ENCODE measurements at regions not wholly inside any gene's neighbourhood (a gene's known extent, or its start where the extent isn't known, plus 50 kb on each side); places are given as distances from the start of the nearest gene placed in this dataset.
"Not testable (repeated sequence)": the region's sequence is repeated elsewhere in the genome, so short reads cannot be mapped to it uniquely, and the experiment has no call there.

DNA sequence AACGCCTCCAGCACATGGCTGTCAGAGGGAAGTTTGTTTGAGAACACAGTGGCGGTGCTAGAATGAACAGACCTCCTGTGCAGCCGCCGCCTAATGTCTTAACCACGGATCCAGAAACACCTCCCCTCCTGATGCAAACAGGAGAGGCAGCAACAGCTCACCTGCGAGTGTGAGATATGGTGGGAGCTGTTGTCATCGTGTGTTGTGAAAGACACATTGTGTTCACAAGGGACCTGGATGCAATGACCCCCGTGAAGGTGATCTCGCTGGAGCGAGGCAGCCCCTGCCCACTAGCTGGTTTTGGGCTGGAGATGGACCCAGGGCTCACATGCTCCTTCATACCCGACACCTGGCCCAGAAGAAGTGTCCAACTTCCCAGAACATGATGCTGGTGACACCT lies 315.3 kb upstream of the C1orf174 start:
- no peak for DNase-seq (ENCODE audit: low read depth in 2 of 2)

DNA sequence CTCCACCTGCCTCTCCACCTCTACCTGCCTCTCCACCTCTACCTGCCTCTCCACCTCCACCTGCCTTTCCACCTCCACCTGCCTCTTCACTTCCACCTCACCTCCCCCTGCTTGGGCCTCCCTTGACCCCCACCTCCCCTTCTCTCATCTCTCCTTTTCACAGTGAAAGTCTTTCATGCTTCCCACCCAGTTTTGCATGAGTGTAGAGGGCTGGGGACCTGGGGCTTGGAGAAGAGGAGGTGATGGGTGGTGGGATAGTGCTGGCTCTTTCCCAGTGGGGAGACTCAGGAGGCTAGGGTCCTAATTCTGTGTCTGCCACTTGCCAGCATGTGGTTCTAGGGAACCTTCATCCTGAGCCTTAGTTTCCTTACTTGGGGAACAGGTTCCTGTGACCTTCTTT lies 316.2 kb upstream of the C1orf174 start:
- no peak for DNase-seq (ENCODE audit: low read depth in 2 of 2)

DNA sequence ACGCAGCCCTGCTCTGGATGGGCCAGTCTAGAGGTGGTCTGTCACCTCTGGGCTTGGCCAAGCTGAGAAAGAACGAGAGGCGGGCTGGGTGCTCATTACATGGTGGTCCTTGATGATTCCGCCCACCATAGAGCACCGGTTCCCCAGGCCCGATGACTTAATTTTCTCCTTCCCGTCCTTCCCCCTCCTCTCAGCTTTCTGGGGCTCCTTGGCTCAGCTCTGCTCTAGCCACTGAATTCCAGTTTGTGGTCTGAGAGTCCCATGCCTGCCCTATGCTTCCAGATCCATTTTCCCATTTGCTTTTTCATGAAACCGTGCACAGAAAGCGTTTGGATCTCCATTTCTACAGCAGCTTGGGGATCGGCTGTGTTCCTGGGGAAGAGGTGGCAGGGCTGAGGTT lies 318.5 kb upstream of the C1orf174 start:
- DNase-seq (ENCODE audit: low read depth in 2 of 2), result no peak

DNA sequence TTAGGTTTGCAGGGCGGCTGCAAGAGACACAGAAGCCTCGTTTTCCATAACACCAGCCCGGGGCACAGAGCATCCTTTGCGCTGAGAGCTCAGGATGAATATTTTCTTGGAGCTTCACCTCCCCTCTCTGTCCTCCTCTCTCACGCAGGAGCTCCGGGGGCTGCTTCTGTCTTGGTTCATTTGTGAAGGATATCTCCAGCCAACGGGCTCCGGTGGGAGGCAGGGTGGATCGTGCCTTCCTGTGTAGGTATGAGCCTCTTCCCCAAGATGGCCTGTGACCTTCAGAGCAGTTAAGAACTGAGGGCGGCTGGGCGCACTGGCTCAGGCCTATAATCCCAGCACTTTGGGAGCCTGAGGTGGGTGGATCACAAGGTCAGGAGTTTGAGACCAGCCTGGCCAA lies 319.0 kb upstream of the C1orf174 start:
- no peak for DNase-seq (ENCODE audit: low read depth in 2 of 2)

DNA sequence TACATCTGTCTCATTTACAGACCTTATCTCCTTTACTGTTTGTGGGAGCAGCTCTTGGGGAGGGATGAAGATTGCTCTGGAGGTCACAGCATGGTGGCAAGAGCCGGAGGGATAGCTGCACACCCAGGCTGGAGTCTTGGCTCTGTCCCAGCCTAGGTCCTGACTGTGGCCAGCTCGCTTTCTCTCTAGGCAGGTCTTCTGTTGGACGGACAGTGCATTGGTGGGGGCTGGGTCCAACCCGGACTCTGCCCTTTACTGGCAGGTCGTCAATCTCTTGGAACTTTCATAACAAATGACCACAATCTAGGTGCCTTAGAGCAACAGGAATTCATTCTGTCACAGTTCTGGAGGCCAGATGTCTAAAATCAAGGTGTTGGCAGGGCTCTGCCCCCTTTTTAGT lies 319.8 kb upstream of the C1orf174 start:
- no peak for DNase-seq (ENCODE audit: low read depth in 2 of 2)

DNA sequence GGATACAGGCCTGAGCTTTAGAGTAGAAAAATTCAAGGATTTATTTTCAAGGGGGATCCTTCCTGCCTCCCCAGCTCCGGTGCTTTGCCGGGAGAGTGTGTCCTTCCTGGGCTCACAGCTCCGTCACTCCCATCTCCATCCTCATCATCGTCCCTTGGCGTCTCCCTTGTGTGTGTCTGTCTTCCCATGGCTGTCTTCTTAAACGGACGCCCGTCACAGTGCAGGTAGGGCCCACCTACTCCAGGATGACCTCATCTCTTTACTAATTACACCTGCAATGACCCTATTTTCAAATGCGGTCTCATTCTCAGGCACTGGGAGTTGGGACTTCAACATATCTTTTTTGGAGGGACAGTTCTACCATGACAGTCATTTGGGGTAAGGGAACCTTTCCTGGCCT lies 320.3 kb upstream of the C1orf174 start:
- DNase-seq (ENCODE audit: low read depth in 2 of 2), result no peak

DNA sequence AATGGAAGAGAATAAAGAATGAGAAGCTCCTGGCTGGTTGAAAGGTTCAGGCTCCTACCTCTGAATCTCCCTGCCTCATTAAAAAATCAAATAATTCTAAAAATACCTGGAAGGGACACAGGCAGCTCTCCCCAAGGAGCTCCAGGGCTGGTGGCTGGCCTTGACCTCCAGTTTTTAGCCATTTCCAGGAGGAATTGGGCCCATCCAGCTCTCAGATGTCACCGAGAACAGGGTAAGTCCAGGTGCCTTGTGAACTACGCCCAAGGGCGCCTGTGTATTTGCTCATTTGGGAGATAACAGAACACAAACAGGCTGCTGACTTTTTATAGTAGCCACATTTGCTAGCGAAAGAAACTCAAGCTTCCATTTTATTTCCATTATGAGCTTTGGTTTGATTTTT lies 321.0 kb upstream of the C1orf174 start:
- DNase-seq (ENCODE audit: low read depth in 2 of 2), result no peak

DNA sequence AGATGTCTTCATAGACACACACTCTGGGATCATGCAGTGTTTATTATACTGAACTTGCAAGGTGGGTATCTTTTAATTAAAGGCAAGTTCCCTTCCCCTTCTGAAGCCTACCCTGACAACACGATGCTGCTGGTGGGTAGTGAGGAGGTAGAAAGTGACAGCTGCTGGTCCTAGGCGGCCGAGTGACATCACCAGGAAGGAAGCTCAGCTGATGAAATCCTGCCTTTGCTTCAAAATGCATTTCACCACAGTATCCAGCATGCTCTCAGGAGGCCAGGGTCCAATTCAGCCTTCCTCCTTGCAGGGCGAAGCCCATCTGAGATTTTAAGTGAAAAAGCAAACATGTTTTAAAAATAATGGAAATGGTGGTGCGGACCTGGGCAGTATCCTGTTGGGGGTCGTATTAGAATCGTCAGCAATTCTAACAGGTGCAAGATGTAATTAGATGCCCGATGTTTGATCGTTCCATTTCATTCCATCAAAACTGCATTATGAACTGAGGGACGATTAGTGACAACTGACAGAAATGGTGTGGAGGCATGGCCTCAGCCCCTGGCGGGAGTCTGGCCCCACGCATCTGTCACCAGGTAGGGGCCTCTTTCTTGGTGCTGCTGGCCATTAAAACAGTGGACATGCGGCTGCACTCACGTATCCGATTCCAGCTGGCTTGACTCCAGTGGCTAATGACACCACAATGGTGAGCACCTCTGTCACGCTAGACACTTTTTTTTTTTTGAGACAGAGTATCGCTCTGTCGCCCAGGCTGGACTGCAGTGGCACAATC lies 324.8 kb upstream of the C1orf174 start:
- no peak for DNase-seq (ENCODE audit: low read depth in 2 of 2)

DNA sequence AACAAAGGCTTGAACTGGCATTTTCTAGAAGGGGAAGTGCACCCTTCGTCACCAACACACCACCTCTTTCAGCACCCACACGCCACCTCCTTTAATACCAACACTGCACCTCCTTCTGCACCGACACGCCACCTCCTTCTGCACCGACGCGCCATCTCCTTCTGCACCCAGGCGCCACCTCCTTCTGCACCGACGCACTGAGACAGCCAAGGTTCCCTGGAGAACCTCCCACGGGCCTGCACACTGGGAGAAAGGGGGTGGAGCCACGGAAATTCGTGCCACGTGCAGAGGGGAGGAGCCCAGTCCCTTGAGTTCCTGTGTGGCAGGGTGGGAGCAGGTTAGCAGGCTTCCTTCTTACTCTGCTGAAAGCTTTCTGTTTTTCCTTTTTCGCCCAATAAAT lies 327.9 kb upstream of the C1orf174 start:
- DNase-seq (ENCODE audit: low read depth in 2 of 2), result no peak

DNA sequence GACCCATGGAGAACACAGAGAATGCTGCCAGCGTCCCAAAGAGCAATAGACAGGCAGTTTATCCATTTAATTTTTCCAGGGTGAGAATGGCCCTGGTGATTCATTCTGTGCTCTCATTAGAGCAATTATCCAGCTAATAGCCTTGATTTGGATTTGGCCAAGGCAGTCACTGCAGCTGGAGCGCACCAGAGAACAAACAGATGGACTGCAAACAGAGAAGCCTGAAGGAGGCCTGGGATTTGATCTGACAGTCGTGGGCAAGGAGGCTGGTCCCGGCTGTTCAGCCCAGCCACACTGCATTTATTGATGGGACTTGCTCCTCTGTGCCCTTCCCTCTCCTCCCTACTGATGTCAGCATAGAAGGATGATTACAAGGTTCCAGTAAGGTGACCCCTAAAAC lies 353.9 kb upstream of the C1orf174 start:
- no peak for DNase-seq (ENCODE audit: low read depth in 2 of 2)

DNA sequence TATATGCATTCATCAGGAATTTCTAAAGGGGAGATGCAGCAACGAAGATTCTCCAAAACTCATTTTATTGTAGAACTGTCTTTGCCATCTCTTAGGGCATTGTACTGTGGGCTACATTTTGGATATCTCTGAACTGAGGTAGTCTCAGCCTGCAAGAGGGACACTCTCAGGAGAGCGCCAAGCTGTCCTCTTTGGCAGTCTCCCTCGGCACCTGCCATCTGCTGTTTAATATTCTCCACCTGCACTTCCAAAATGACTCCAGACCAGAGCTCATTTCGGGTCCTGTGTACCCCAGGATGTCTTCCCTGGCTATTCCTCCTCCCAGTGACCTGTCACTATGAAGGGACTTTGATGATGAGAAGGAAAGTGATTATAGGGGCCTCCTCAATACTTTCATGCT lies 356.3 kb upstream of the C1orf174 start:
- DNase-seq (ENCODE audit: low read depth in 2 of 2), result no peak

DNA sequence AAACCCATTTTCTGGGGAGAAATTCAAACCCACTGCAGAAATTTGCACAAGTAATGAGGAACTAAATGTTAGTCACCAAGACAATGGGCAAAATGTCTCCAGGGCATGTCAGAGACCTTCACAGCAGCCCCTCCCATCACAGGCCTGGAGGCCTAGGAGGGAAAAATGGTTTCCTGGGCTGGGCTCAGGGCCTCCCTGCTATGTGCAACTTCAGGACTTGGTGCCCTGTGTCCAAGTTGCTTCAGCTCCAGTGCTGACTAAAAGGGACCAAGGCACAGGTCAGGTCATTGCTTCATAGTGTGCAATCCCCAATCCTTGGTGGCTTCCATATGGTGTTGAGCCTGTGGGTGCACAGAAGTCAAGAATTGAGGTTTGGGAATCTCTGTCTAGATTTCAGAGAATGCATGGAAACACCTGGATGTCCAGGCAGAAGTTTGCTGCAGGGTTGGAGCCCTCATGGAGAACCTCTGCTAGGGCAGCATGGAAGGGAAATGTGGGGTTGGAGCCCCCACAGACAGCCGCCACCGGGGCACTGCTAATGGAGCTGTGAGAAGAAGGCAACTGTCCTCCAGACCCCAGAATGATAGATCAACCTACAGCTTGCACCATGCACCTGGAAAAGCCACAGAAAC lies 358.2 kb upstream of the C1orf174 start:
- DNase-seq (ENCODE audit: low read depth in 2 of 2), result not testable (repeated sequence)

DNA sequence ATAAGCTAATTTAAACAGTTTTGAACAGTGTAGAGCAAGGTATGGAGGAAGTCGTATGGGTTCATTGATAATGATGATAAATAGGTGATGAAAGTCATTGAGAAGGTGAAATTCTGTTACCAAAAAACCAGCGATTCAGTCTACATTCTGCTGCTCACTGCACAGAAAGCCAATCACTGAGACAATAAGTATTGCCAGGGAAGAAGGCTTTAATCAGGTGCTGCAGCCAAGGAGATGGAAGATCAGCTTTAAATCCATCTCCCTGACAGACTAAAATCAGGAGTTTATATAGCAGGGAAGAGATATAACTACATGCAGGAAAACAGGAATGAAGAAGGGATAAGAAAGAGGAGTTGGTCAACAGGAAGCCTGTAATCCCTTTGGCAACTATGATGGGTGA lies 361.3 kb upstream of the C1orf174 start:
- no peak for DNase-seq (ENCODE audit: low read depth in 2 of 2)

DNA sequence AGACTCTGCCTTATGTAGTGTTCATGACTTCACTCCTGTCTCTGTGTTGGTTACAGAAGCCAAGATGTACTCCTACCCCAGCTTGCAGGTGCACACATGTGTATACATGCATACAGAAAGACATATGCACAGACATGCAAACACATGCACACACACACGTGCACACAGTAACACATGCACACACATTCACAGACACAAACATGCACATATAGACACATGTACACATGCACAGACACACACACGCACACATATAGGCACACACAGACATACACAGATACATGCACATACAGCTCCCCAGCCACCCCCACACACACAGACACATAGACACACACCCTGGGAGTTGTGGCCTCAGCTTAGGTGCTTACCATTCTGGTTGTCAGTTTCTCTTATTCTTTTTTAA lies 362.6 kb upstream of the C1orf174 start:
- DNase-seq (ENCODE audit: low read depth in 2 of 2), result no peak

DNA sequence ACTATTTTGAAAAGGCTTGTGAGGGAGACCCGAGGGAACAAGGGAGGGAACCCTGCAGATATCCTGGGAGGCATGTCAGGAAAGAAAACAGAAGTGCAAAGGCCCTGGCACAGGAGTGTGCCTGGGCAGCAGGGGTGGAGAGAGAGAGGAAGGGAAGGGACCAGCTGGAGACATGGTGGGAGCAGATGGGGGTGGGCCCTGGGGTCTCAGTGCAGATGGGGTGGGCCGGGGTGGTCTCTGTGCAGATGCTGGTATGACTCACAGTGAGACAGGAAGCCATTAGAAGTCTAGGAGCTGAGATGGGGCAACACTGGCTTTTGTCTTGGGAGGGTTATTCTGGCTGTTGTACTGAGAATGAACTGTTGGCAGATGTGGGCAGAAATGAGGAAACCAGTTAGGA lies 363.6 kb upstream of the C1orf174 start:
- no peak for DNase-seq (ENCODE audit: low read depth in 2 of 2)

DNA sequence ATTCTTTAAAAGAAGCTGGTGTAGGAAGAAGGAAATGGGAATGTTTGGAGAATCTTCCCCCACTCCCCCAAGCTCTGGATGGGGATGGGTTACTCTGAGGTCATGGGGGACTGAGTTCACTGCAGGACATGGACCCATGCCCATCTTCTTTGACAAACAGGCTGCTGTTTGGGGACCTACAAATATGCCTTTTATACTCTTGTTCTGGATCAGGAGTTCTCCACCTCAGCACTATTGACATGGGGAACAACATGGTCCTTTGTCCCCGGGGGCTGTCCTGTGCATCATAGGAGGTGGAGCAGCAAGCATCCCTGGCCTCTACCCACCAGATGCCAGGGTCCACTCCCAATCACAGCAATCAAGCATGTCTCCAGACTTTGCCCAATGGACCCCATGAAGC lies 365.8 kb upstream of the C1orf174 start:
- no peak for DNase-seq (ENCODE audit: low read depth in 2 of 2)

DNA sequence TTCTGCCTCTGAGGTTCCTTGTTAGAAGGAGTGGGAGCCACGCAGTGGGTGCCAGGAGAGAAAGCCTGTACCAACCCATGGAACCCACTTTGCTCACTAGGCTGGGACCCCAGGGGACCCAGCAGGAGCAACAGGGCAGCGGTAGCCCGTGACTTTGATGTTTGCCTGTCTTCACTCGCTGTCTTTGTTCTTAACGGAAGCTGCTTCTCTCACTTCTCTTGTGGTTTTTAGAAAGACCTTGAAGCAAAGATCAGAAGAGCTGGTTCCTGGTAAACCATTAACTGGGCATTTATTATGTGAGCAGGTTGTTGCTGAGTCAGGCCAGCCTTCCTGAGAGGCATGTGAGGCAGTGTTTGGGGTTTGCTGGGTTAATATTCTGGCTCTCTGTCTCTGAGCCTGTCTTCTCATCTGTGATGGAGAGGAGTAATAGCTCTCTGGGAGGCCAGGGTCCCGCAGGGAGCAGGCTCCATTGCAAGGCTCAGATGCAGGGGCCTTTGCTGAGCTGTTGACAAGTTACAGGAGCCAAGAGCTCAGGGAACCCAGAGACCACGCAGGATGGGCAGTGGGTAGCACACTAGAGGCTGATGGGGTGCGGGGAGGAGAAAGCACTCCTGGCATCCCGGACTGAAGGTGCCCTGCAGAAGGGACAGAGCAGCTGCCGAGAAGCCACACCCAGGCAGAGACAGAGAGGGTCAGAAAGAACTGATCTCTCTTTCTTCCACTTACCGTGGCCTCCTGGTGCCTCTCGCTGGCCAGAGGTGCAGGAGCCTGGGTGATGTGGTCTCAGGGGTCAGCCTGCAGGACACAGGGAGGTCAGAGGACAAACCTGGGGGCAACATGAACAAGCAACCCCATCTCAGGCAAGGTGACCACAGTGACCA lies 367.5 kb upstream of the C1orf174 start:
- DNase-seq (ENCODE audit: low read depth in 2 of 2), result no peak

DNA sequence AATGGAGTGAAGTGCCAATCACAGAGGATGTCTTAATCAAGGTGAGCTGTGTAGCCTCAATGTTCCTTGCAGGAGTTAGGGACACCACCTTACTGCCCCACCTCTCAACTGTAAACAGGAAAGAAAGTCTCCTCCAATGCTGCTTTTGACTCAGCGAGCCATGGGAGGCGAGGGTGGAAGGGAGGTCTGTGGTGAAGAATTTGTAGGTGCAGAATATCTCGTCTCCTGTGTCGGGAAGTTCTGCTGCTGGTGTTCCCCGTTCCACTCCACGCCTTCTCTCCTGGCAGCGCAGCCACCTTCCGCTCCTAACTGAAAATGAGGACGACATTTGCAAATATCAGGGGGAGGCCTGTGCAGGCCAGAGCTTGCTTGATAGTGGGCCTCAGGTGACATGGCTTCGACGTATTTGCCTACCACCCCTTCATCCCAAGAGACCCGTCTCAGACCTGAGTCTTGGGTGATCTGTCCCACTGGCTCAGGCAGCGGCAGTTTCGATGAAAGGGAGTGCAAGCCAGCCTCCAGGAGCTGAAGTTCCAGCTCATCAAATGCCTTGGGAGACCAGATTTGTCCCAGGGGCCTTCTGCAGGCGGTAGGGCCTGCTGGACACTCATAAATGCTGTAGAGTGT lies 368.3 kb upstream of the C1orf174 start:
- no peak for DNase-seq (ENCODE audit: low read depth in 2 of 2)

DNA sequence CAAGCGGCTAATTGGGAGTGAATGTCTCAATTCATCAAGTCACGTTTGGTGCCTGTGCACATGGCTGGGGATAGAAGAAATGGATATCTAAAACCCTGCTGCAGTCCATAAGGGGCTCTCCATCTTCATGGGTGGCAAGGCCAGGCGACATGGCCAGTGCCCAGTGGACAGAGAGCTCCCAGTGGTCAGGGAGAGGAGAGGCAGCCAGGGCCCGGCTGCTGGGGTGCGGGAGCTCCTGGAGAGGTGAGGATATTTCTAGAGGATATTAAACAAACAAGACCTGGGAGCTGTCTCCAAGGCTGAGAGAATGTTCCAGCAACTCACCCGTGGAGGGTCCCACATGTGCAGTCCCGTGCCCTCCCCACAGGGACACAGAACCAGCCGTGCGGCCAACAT lies 368.8 kb upstream of the C1orf174 start:
- no peak for DNase-seq (ENCODE audit: low read depth in 2 of 2)

DNA sequence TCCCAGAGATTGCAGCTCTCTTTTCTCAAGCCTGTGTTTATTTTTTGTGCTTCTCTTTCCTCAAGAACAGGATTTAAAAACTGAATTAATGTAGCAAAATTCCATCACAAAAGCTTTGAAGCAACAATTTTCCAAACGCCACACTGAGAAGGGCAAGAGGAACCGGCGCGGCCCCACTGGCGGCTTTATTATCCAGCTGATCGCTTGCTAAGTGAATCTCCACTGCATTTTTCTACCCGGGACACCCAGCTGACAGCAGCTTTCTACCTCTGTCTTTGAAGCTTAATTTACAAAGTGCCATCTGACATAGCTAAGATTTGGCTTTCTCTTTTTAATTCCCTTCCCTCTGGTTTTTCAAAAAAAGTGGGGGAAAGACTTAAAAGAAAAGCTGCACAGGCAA lies 369.3 kb upstream of the C1orf174 start:
- DNase-seq (ENCODE audit: low read depth in 2 of 2), result no peak

DNA sequence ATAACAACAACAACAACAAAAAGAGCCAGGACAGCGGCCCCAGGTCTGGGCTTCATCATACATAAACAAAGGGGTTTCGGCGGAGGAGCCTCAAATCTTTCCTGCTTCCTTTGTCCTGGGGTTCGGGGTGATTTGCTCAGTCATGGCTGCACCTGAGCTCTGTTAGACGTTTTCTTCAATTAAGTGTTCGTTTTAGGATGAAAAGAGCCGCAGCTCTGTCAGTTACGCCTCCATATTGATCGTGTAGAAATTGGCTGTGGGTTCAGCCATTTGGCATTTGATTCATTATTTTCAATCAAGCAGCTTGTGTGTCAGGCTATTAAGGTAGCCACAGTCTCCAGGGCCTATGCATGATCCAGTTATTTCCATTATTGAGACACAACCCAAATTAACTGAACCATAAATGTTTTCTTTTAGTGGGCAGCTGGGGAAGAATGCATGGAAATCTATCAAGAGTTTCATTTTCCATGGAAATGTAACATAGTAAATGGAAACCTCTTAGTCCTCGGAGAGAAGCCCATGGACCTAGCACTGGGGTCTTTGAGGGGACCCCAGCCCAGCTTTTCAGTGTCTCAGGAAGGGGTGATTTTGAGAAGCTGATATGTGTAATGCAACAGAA lies 370.0 kb upstream of the C1orf174 start:
- DNase-seq (ENCODE audit: low read depth in 2 of 2), result no peak

Measured in stimulated activated CD4-positive, alpha-beta T cell treated with anti-CD3 and anti-CD28 coated beads, Interleukin-1b, Interleukin-23, amount 100 ng/mL, for 1 hour (primary cell).